ENCODE measurements at regions not wholly inside any gene's neighbourhood (a gene's known extent, or its start where the extent isn't known, plus 50 kb on each side); places are given as distances from the start of the nearest gene placed in this dataset.

DNA sequence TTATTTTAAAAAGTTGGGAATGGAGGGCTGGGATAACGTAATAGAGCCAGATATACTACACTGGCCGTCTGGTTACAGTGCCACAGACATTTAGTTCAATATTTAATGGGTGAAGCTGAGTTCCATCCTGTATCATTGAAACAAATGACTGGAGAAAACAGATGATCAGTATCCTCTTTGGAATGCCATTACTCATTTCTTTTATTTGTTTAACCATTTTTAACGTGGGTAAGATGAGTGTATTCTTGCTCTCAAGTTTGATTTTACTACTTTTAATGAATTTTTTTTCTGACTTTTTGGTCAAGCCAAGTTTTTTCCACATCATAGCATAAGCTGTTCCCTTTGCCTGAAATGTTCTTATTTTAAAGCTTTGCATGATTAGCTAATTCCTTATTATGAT lies 53.9 kb upstream of the GRM7 start:
- H3K4me3 ChIP-seq (ENCODE audit: insufficient read depth, low read depth, low read length), result no peak overlapping the region
- DNase-seq (ENCODE audit: low read depth), result peak; percentile 58
- Mint-ChIP-seq H3K27ac (ENCODE audit: unreplicated experiment) (no peak overlapping the region), H3K4me1 (ENCODE audit: low read depth, unreplicated experiment) (peaks cover 5% of the 10 kb centered on the region), H3K9me3 (ENCODE audit: unreplicated experiment) (no peaks in the 10 kb centered on the region), H3K4me3 (ENCODE audit: unreplicated experiment) (no peak overlapping the region), H3K27me3 (ENCODE audit: low read depth, unreplicated experiment) (no peaks in the 10 kb centered on the region), H3K36me3 (ENCODE audit: low read depth, unreplicated experiment) (no peaks in the 10 kb centered on the region)
- peaks cover 30% of the 10 kb centered on the region for H3K4me1 ChIP-seq (ENCODE audit: insufficient read depth, low read length)
- no peaks in the 10 kb centered on the region for H3K9me3 ChIP-seq (ENCODE audit: insufficient read depth, low read depth, low read length)
- H3K9ac ChIP-seq (ENCODE audit: low read length), result no peak overlapping the region
- TF ChIP-seq CTCF (IDR thresholded peaks at IDR 0.05; ENCODE audit: insufficient read depth, low read depth, low read length) (no peak), EZH2 (IDR thresholded peaks at IDR 0.05; ENCODE audit: insufficient read depth, low read length) (no peak)
- no peaks in the 10 kb centered on the region for H3K36me3 ChIP-seq (ENCODE audit: insufficient read depth, low read length)
- H4K20me1 ChIP-seq (ENCODE audit: insufficient read depth, low read length), result no peaks in the 10 kb centered on the region
- no peak for FAIRE-seq
- peak overlapping the region; percentile 76 for H3K4me2 ChIP-seq (ENCODE audit: low read length)
- H3K27ac ChIP-seq (ENCODE audit: low read depth, low read length), result peak overlapping the region; percentile 70
- H3K27me3 ChIP-seq (ENCODE audit: insufficient read depth, low read length), result no peaks in the 10 kb centered on the region
- H2AFZ ChIP-seq (ENCODE audit: low read depth, low read length), result no peak overlapping the region
- no peaks in the 10 kb centered on the region for H3K79me2 ChIP-seq (ENCODE audit: insufficient read depth, low read length)

- peak overlapping the region; percentile 38 for H3K9ac ChIP-seq (ENCODE audit: low read length)
- H3K4me1 ChIP-seq (ENCODE audit: insufficient read depth, low read length), result peaks cover 30% of the 10 kb centered on the region
- H3K9me3 ChIP-seq (ENCODE audit: insufficient read depth, low read depth, low read length), result no peaks in the 10 kb centered on the region
- Mint-ChIP-seq H3K9me3 (ENCODE audit: unreplicated experiment) (no peaks in the 10 kb centered on the region), H3K27me3 (ENCODE audit: low read depth, unreplicated experiment) (no peaks in the 10 kb centered on the region), H3K36me3 (ENCODE audit: low read depth, unreplicated experiment) (no peaks in the 10 kb centered on the region), H3K27ac (ENCODE audit: unreplicated experiment) (peak overlapping the region; percentile 13), H3K4me3 (ENCODE audit: unreplicated experiment) (no peak overlapping the region), H3K4me1 (ENCODE audit: low read depth, unreplicated experiment) (peaks cover 5% of the 10 kb centered on the region)
- no peaks in the 10 kb centered on the region for H3K79me2 ChIP-seq (ENCODE audit: insufficient read depth, low read length)
- H3K4me3 ChIP-seq (ENCODE audit: insufficient read depth, low read depth, low read length), result peak overlapping the region; percentile 27
- peak overlapping the region; percentile 76 for H3K4me2 ChIP-seq (ENCODE audit: low read length)
- H3K27me3 ChIP-seq (ENCODE audit: insufficient read depth, low read length), result no peaks in the 10 kb centered on the region
- no peak for TF ChIP-seq EZH2 (IDR thresholded peaks at IDR 0.05; ENCODE audit: insufficient read depth, low read length)
- TF ChIP-seq CTCF (IDR thresholded peaks at IDR 0.05; ENCODE audit: insufficient read depth, low read depth, low read length), result no peak
- no peak overlapping the region for H2AFZ ChIP-seq (ENCODE audit: low read depth, low read length)
- no peaks in the 10 kb centered on the region for H4K20me1 ChIP-seq (ENCODE audit: insufficient read depth, low read length)
- DNase-seq (ENCODE audit: low read depth), result peak; percentile 94
- FAIRE-seq, result no peak
- no peaks in the 10 kb centered on the region for H3K36me3 ChIP-seq (ENCODE audit: insufficient read depth, low read length)
- peak overlapping the region; percentile 70 for H3K27ac ChIP-seq (ENCODE audit: low read depth, low read length)
Observed at GRCh38 chr3:6807967-6808588, 52.8 kb upstream of the GRM7 start.

DNA sequence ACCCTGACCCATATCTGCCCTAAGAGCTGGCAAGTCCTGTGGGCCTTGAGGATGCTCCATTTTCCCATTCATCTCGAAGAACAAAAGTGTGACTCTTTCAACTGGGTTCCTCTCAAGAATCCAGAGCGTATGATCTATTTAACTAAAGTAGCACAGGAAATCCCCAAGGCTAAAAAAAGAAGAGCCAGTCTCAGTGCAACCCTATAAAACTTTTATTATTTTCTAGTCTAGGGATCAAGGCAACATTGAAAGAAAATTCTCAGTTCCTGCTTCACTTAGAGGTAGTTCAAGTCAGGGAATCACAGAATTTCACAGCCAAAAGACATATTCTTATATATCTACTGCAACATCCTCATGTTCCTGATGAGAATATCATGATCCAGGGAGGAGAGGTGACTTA lies 51.6 kb upstream of the GRM7 start:
- no peak for FAIRE-seq
- no peak overlapping the region for H3K4me2 ChIP-seq (ENCODE audit: low read length)
- no peaks in the 10 kb centered on the region for H3K27me3 ChIP-seq (ENCODE audit: insufficient read depth, low read length)

More for the DNA sequence above, 51.6 kb upstream of the GRM7 start:
- no peaks in the 10 kb centered on the region for H4K20me1 ChIP-seq (ENCODE audit: insufficient read depth, low read length)
- Mint-ChIP-seq H3K4me3 (ENCODE audit: unreplicated experiment) (no peak overlapping the region), H3K27me3 (ENCODE audit: low read depth, unreplicated experiment) (no peaks in the 10 kb centered on the region), H3K4me1 (ENCODE audit: low read depth, unreplicated experiment) (peaks cover 5% of the 10 kb centered on the region), H3K9me3 (ENCODE audit: unreplicated experiment) (no peaks in the 10 kb centered on the region), H3K36me3 (ENCODE audit: low read depth, unreplicated experiment) (no peaks in the 10 kb centered on the region), H3K27ac (ENCODE audit: unreplicated experiment) (no peak overlapping the region)
- H3K9ac ChIP-seq (ENCODE audit: low read length), result no peak overlapping the region
- DNase-seq (ENCODE audit: low read depth), result no peak
- H3K36me3 ChIP-seq (ENCODE audit: insufficient read depth, low read length), result no peaks in the 10 kb centered on the region
- H3K9me3 ChIP-seq (ENCODE audit: insufficient read depth, low read depth, low read length), result no peaks in the 10 kb centered on the region
- no peak overlapping the region for H2AFZ ChIP-seq (ENCODE audit: low read depth, low read length)
- H3K4me3 ChIP-seq (ENCODE audit: insufficient read depth, low read depth, low read length), result no peak overlapping the region
- TF ChIP-seq EZH2 (IDR thresholded peaks at IDR 0.05; ENCODE audit: insufficient read depth, low read length) (no peak), CTCF (IDR thresholded peaks at IDR 0.05; ENCODE audit: insufficient read depth, low read depth, low read length) (no peak)
- no peak overlapping the region for H3K27ac ChIP-seq (ENCODE audit: low read depth, low read length)
- no peaks in the 10 kb centered on the region for H3K79me2 ChIP-seq (ENCODE audit: insufficient read depth, low read length)
- peaks cover 30% of the 10 kb centered on the region for H3K4me1 ChIP-seq (ENCODE audit: insufficient read depth, low read length)
